CD4-positive, alpha-beta memory T cell (primary cell): ENCODE measurements at regions not wholly inside any gene's neighbourhood (a gene's known extent, or its start where the extent isn't known, plus 50 kb on each side); places are given as distances from the start of the nearest gene placed in this dataset.

Experiments used
- CTCF ChIA-PET: fragments of 350-600 bp; sonication (Branson Sonifier 250); formaldehyde crosslinking; loops from one replicate; lab custom pipeline; 2021; ENCODE audit warnings: inconsistent platforms; ENCODE audit not compliant: partially characterized antibody; lab: Charles Lee
- POLR2A ChIA-PET: fragments of 350-600 bp; sonication (Branson Sonifier 250); formaldehyde crosslinking; loops from one replicate; lab custom pipeline; 2021; ENCODE audit not compliant: partially characterized antibody; lab: Charles Lee
- DNase-seq, 5 donors: peaks; one replicate each; pipeline versions ENCODE4 v3.0.0 to v3.0.0-alpha.2; 2020 to 2022; ENCODE audit warnings: mixed read lengths in 1 of 5
- H3K27ac ChIP-seq: one replicate; pipeline ENCODE4 v1.7.0; 2013; ENCODE audit warnings: low read depth, low read length
- H3K27me3 ChIP-seq: 2 replicates; pipeline ENCODE4 v1.7.0; 2013; ENCODE audit warnings: mild to moderate bottlenecking, low read length, moderate library complexity; ENCODE audit not compliant: insufficient read depth
- H3K36me3 ChIP-seq: 2 replicates; pipeline ENCODE4 v1.7.0; 2013; ENCODE audit warnings: mild to moderate bottlenecking, low read length, moderate library complexity; ENCODE audit not compliant: insufficient read depth
- H3K4me1 ChIP-seq: 2 replicates; pipeline ENCODE4 v1.7.0; 2013; ENCODE audit warnings: mild to moderate bottlenecking, low read length, moderate library complexity; ENCODE audit not compliant: insufficient read depth
- H3K4me3 ChIP-seq, 2 donors: one replicate each; pipeline ENCODE4 v1.7.0; 2013; ENCODE audit warnings: low read length in 2 of 2, mild to moderate bottlenecking in 1 of 2
- H3K9me3 ChIP-seq, 2 donors: one replicate each; pipeline ENCODE4 v1.7.0; 2013; ENCODE audit warnings: low read length in 2 of 2, control low read depth in 1 of 2; ENCODE audit not compliant: control insufficient read depth in 1 of 2
- H3K27ac Mint-ChIP-seq, 7 donors: one replicate each; pipeline ENCODE4 v1.8.0; 2020 to 2021; ENCODE audit warnings: mixed read lengths in 7 of 7, mild to moderate bottlenecking in 6 of 7, inconsistent platforms in 3 of 7, moderate library complexity in 3 of 7
- H3K27me3 Mint-ChIP-seq, 2 donors: one replicate each; pipeline ENCODE4 v1.8.0; 2020 to 2021; ENCODE audit warnings: mixed read lengths in 2 of 2
- H3K36me3 Mint-ChIP-seq, 2 donors: one replicate each; pipeline ENCODE4 v1.8.0; 2020 to 2021; ENCODE audit warnings: mixed read lengths in 2 of 2, inconsistent platforms in 1 of 2, mild to moderate bottlenecking in 1 of 2
- H3K4me1 Mint-ChIP-seq, 4 donors: one replicate each; pipeline ENCODE4 v1.8.0; 2020 to 2021; ENCODE audit warnings: mixed read lengths in 4 of 4, mild to moderate bottlenecking in 1 of 4
- H3K4me3 Mint-ChIP-seq, 8 donors: one replicate each; pipeline ENCODE4 v1.8.0; 2020 to 2021; ENCODE audit warnings: mixed read lengths in 8 of 8, mild to moderate bottlenecking in 7 of 8, moderate library complexity in 6 of 8, inconsistent platforms in 3 of 8
- H3K9me3 Mint-ChIP-seq, 8 donors: one replicate each; pipeline ENCODE4 v1.8.0; 2020 to 2021; ENCODE audit warnings: mixed read lengths in 8 of 8, mild to moderate bottlenecking in 5 of 8, inconsistent platforms in 3 of 8, moderate library complexity in 1 of 8
- intact Hi-C: fragments of 100-400 bp; cut with micrococcal nuclease; formaldehyde crosslinking; loops from one replicate; pipeline ENCODE4 v1.15.1; 2023

GRCh38 chr5:22970956-22971618 lies 117.9 kb upstream of the CDH12 start:
- Histone ChIP-seq H3K27me3 (no peaks in the 10 kb centered on the region), H3K9me3 (peaks cover 0 to 7% of the 10 kb centered on the region in 2 donors), H3K27ac (no peak overlapping the region), H3K4me3 (no peak overlapping the region), H3K4me1 (no peaks in the 10 kb centered on the region), H3K36me3 (no peaks in the 10 kb centered on the region)
- Mint-ChIP-seq H3K27me3 (no peaks in the 10 kb centered on the region), H3K4me3 (no peak overlapping the region), H3K9me3 (peaks cover 2 to 46% (median 15%) of the 10 kb centered on the region in 8 donors), H3K36me3 (no peaks in the 10 kb centered on the region), H3K4me1 (no peaks in the 10 kb centered on the region), H3K27ac (no peak overlapping the region)
- intact Hi-C loops, result no loop called here
- no peak for DNase-seq
- ChIA-PET POLR2A (no interaction called here), CTCF (no interaction called here)

DNA sequence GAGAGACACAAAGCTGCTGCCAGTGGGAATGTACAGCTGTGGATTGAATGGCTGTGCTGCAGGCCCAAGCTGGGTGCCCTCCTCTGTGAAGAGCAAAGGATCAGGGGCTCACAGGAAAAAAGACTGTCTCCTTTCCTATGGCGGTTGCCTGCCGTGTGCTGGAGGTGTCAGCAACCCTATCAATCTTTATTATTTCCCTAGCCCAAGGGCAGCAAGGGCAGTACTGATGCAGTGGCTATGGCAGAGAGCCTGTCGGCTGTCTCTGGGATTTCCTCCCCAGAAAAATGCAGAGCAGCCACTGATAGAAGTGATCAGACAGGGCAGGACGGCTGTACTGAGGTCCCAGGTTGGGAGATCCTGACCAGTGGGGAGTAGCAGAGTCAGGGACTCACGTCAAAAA lies 117.3 kb upstream of the CDH12 start:
- H3K4me1 Mint-ChIP-seq, result no peaks in the 10 kb centered on the region
- no peaks in the 10 kb centered on the region for H3K27me3 Mint-ChIP-seq
- no peaks in the 10 kb centered on the region for H3K4me1 ChIP-seq
- H3K4me3 Mint-ChIP-seq, result no peak overlapping the region
- no peak overlapping the region for H3K27ac Mint-ChIP-seq
- no peak overlapping the region for H3K4me3 ChIP-seq
- H3K27me3 ChIP-seq, result no peaks in the 10 kb centered on the region
- no peak overlapping the region for H3K27ac ChIP-seq
- no peaks in the 10 kb centered on the region for H3K36me3 ChIP-seq
- CTCF ChIA-PET, result no interaction called here
- H3K9me3 Mint-ChIP-seq, result peaks cover 2 to 47% (median 14%) of the 10 kb centered on the region in 8 donors
- H3K9me3 ChIP-seq, result peaks cover 0 to 7% of the 10 kb centered on the region in 2 donors
- no peak for DNase-seq
- intact Hi-C loops, result no loop called here
- no peaks in the 10 kb centered on the region for H3K36me3 Mint-ChIP-seq
- POLR2A ChIA-PET, result no interaction called here

DNA sequence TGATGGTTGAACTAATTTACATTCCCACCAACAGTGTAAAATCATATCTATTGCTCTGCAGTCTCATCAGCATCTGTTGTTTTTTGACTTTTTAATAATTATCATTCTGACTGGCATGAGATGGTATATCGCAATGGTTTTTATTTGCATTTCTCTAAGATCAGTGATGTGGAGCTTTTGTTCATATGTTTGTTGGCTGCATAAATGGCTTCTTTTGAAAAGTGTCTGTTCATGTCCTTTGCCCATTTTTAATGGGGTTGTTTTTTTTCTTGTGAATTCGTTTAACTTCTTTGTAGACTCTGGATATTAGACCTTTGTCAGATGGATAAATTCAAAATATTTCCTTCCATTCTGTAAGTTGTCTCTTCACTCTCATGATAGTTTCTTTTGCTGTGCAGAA lies 115.2 kb upstream of the CDH12 start:
- Mint-ChIP-seq H3K27ac (no peak overlapping the region), H3K9me3 (peaks cover 2 to 38% (median 11%) of the 10 kb centered on the region in 8 donors), H3K4me1 (no peaks in the 10 kb centered on the region), H3K27me3 (no peaks in the 10 kb centered on the region), H3K4me3 (no peak overlapping the region), H3K36me3 (no peaks in the 10 kb centered on the region)
- ChIA-PET POLR2A (no interaction called here), CTCF (no interaction called here)
- H3K27me3 ChIP-seq, result no peaks in the 10 kb centered on the region
- DNase-seq, result no peak
- H3K27ac ChIP-seq, result no peak overlapping the region
- peaks cover 0 to 7% of the 10 kb centered on the region in 2 donors for H3K9me3 ChIP-seq
- no peak overlapping the region for H3K4me3 ChIP-seq
- H3K4me1 ChIP-seq, result no peaks in the 10 kb centered on the region
- intact Hi-C loops, result no loop called here
- H3K36me3 ChIP-seq, result no peaks in the 10 kb centered on the region

GRCh38 chr5:22965960-22966359 lies 112.8 kb upstream of the CDH12 start:
- H3K4me1 ChIP-seq, result no peaks in the 10 kb centered on the region
- no peak overlapping the region for H3K4me3 ChIP-seq
- H3K36me3 ChIP-seq, result no peaks in the 10 kb centered on the region
- Mint-ChIP-seq H3K4me3 (no peak overlapping the region), H3K9me3 (peaks cover 2 to 33% (median 11%) of the 10 kb centered on the region in 8 donors), H3K4me1 (no peaks in the 10 kb centered on the region), H3K27ac (no peak overlapping the region), H3K27me3 (no peaks in the 10 kb centered on the region), H3K36me3 (no peaks in the 10 kb centered on the region)
- POLR2A ChIA-PET, result no interaction called here
- peaks cover 0 to 7% of the 10 kb centered on the region in 2 donors for H3K9me3 ChIP-seq
- no peaks in the 10 kb centered on the region for H3K27me3 ChIP-seq
- H3K27ac ChIP-seq, result no peak overlapping the region
- intact Hi-C loops, result no loop called here
- DNase-seq, result no peak
- CTCF ChIA-PET, result no interaction called here

GRCh38 chr5:22964632-22965031 lies 111.5 kb upstream of the CDH12 start:
- H3K4me1 Mint-ChIP-seq, result no peaks in the 10 kb centered on the region
- no peak overlapping the region for H3K4me3 ChIP-seq
- H3K36me3 ChIP-seq, result no peaks in the 10 kb centered on the region
- H3K9me3 Mint-ChIP-seq, result peaks cover 2 to 33% (median 12%) of the 10 kb centered on the region in 8 donors
- H3K27me3 Mint-ChIP-seq, result no peaks in the 10 kb centered on the region
- POLR2A ChIA-PET, result no interaction called here
- no peaks in the 10 kb centered on the region for H3K36me3 Mint-ChIP-seq
- H3K4me3 Mint-ChIP-seq, result no peak overlapping the region
- no peaks in the 10 kb centered on the region for H3K9me3 ChIP-seq
- H3K27me3 ChIP-seq, result no peaks in the 10 kb centered on the region
- no peak overlapping the region for H3K27ac Mint-ChIP-seq
- H3K27ac ChIP-seq, result no peak overlapping the region
- CTCF ChIA-PET, result no interaction called here
- intact Hi-C loops, result no loop called here
- DNase-seq, result no peak
- no peaks in the 10 kb centered on the region for H3K4me1 ChIP-seq

DNA sequence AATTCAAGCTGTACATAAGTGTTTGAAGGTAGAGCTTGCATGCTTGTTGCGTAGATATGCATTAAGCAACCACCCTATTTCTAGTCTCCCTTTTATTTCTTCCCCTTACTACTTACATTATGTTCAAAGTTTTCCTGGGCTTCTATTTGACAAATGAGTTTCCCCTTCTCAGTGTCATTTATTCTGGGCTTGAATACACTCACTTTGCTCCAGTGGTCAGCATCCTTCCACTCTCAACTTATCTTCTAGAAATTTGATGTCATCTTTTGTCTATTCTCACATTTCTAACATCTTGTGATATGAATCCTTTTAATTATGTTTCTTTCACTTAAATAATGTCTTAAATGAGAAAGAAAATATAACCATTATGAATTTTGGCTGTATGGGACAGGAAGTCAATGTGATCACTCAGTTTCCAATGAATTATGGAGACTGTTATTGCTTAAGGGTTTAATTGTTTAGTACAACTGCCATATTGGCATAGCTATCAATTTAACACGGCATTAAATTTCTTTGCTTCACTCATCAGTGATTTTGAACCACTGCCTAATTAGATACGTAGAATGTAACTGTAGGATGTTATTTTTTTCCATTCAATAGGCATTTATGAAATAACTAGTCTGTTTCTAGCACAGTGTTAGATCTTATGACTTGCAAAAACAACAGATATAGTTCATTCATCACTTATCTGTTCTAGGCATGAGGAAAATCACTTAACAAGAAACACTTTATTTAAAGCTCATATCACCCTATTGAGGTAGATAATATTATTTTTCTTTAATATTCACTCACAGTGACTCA lies 105.5 kb upstream of the CDH12 start:
- Histone ChIP-seq H3K27ac (no peak overlapping the region), H3K4me3 (no peak overlapping the region), H3K36me3 (no peaks in the 10 kb centered on the region), H3K27me3 (no peaks in the 10 kb centered on the region), H3K4me1 (no peaks in the 10 kb centered on the region), H3K9me3 (no peaks in the 10 kb centered on the region)
- Mint-ChIP-seq H3K36me3 (no peaks in the 10 kb centered on the region), H3K4me3 (no peak overlapping the region), H3K27ac (no peak overlapping the region), H3K27me3 (no peaks in the 10 kb centered on the region), H3K4me1 (no peaks in the 10 kb centered on the region), H3K9me3 (peaks cover 0 to 8% (median 6%) of the 10 kb centered on the region in 8 donors)
- POLR2A ChIA-PET, result no interaction called here
- no peak for DNase-seq
- CTCF ChIA-PET, result no interaction called here
- intact Hi-C loops, result no loop called here

GRCh38 chr5:22947921-22948320 lies 94.8 kb upstream of the CDH12 start:
- no peaks in the 10 kb centered on the region for H3K36me3 ChIP-seq
- Mint-ChIP-seq H3K36me3 (no peaks in the 10 kb centered on the region), H3K9me3 (peaks cover 0 to 20% (median 3%) of the 10 kb centered on the region in 8 donors), H3K4me1 (no peaks in the 10 kb centered on the region), H3K27ac (no peak overlapping the region), H3K4me3 (no peak overlapping the region), H3K27me3 (no peaks in the 10 kb centered on the region)
- no peak overlapping the region for H3K4me3 ChIP-seq
- DNase-seq, result no peak
- intact Hi-C loops, result no loop called here
- ChIA-PET POLR2A (no interaction called here), CTCF (no interaction called here)
- H3K9me3 ChIP-seq, result no peaks in the 10 kb centered on the region
- no peak overlapping the region for H3K27ac ChIP-seq
- H3K27me3 ChIP-seq, result no peaks in the 10 kb centered on the region
- no peaks in the 10 kb centered on the region for H3K4me1 ChIP-seq
